GM10266 (cell line): ENCODE measurements at regions not wholly inside any gene's neighbourhood (a gene's known extent, or its start where the extent isn't known, plus 50 kb on each side); places are given as distances from the start of the nearest gene placed in this dataset.

Experiments used
- DNase-seq: peaks from one replicate; pipeline ENCODE4 v3.0.0; 2012; ENCODE audit errors: extremely low spot score
- TF ChIP-seq, protein P1 (sequence below): IDR thresholded peaks from 2 replicates; pipeline ENCODE4 v1.5.1; 2012; ENCODE audit warnings: mild to moderate bottlenecking, low read depth; ENCODE audit not compliant: control insufficient read depth, insufficient read depth; ENCODE audit errors: missing control alignments

DNA sequence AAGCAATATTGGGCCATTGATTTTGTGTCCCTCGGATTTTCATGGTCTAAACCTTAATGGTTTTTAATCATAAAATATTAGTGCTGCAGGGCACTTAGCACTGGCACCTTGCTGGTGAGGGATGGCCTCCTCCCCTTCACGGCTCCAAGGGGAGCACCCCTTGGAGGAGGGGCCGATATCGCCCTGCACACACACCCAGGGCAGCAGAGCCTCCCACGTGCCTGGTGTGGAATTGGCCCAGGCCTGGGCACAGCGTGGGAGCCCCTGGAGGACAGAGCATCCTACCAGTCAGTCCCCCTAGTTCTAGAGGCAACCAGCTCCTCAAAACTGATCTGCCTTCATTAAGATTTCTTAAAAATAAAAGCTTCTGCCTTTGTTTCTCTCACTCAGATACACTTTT lies 90.7 kb upstream of the CSF3R start:
- TF ChIP-seq, protein P1, sequence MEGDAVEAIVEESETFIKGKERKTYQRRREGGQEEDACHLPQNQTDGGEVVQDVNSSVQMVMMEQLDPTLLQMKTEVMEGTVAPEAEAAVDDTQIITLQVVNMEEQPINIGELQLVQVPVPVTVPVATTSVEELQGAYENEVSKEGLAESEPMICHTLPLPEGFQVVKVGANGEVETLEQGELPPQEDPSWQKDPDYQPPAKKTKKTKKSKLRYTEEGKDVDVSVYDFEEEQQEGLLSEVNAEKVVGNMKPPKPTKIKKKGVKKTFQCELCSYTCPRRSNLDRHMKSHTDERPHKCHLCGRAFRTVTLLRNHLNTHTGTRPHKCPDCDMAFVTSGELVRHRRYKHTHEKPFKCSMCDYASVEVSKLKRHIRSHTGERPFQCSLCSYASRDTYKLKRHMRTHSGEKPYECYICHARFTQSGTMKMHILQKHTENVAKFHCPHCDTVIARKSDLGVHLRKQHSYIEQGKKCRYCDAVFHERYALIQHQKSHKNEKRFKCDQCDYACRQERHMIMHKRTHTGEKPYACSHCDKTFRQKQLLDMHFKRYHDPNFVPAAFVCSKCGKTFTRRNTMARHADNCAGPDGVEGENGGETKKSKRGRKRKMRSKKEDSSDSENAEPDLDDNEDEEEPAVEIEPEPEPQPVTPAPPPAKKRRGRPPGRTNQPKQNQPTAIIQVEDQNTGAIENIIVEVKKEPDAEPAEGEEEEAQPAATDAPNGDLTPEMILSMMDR = no peak
- DNase-seq = no peak

DNA sequence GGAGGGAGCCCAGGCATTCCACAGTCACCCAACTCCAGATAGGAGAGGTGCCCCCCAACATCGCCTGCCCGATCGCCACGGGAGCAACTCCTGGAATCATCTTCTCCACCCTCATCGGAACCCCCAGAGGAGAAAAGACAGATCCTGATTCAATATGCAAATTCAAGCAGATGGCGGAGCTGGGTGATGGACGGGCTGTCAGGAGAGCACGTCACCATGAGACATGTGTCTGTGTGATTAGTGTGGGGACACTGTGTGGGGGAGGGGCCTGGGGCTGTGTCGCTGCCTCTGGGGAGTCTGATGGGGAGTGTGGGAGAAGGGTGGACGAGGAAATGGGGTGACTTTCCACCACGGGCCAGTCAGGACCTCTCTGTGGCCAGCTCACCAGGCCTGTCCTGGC lies 90.2 kb upstream of the CSF3R start:
- DNase-seq = no peak
- TF ChIP-seq, protein P1 = no peak

DNA sequence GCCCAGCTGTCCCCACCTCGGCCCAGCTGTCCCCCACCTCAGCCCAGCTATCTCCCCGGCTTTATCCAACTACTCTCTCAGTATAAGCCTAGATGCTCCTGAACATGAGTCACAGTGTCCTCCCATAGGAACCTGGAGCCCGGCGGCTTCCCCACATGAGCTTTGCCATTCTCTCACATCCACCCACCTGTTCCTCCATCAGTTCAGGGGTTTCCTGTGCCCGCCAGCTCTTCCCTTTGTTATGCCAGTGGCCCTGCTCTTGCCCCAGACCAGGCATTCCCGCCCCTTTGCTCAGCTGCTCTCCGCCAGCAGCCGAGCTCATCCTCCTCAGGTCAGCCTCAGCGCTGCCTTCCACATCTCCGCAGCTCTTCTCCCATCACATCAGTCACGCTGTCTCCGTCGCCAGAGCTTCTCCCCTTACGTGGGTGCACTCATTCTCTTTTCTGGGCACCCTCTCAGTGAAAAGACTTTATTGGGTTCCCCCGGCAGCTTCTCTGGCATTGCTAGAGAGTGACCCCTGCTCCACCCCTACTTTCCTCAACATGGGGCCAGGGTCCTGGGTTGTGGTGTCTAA lies 89.5 kb upstream of the CSF3R start:
- TF ChIP-seq, protein P1 = no peak
- no peak for DNase-seq

DNA sequence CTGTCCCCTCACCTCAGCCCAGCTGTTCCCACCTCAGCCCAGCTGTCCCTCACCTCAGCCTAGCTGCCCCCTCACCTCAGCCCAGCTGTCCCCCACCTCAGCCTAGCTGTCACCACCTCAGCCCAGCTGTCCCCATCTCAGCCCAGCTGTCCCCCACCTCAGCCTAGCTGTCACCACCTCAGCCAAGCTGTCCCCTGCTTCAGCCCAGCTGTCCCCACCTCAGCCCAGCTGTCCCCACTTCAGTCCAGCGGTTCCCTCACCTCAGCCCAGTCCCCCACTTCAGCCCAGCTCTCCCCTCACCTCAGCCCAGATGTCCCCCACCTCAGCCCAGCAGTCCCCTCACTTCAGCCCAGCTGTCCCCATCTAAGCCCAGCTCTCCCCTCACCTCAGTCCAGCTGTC lies 88.4 kb upstream of the CSF3R start:
- TF ChIP-seq, protein P1 = no peak
- DNase-seq = no peak

DNA sequence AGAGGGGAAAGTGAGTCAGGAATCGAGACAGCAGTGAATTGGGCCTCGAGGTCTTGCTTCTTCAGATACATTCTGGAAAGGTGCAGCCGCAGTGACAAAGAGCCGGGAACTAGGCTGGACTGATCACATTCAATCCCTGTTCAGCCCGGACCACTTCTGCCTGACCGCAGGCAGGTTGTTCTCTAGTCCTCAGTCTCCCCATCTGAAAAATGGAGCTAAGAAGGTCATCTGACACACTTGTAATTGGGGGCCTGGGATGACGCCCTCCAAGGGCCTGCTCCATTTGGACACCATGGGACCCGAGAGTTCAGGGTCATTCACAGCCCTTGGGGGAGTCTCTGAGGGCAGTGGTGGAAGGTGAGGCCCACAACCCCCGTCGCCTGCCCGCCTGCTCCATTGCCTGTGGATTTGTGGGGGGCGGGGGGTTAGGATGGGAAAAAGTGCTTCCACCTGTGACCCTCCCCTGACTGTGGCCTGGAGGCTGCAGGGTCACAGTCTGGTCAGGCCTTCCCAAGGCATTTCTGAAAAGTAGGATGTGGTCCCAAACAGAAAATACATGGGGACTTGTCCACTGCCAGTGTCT lies 87.9 kb upstream of the CSF3R start:
- DNase-seq = no peak
- TF ChIP-seq, protein P1 = no peak

DNA sequence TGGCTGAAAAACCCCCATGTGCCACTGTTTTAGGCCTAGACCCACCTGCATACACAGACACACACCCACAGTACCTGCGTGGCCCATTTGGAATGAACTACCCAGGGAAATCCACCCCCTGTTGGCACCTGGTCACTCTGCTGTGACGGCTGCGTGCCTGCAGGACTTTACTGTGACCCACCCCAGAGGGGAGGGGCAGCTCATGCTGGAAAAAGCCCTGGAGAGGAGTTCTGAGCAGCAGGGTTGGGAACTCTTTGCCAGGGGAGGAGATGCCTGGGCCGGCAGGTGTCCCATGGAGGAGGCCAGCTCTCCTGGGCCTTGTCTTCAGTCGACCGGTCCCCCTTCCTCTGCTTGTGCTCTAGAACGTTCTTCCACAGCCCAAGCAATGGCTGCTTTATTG lies 87.3 kb upstream of the CSF3R start:
- TF ChIP-seq, protein P1 = no peak
- no peak for DNase-seq

DNA sequence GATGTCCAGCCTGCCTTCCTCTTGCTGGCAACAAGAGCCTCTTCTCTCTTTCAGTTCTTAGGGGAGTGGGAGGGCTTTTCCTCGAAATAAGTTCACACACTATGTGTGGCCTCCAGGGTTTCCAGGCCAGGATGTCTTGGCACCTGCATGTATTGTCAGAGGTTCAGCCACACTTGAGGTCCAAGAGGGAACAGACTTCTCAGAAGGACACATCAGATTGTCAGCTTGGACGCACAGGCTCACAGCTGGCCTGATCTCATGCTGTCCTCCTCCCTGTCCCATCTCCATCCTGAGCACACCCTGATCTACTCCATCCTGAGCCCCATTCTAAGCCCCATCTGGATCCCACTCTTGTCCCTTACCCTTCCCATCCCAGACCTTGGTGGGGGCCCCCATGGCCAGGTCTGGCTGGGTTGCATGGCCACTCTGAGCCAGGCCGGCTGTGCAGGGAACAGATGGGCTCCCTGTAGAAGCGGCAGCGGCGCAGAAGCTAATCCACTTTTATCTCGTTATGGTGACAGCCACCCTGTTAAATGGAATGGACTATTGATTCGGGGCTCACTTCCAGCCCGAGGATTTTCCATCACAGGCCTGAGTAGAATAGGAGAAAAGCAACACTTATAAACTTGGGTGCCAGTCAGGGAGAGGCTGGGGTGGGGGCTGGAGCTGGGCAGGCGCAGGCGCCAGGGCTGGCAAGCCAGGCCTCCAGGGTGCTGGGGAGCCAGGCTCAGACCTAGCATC lies 85.1 kb upstream of the CSF3R start:
- DNase-seq = no peak
- TF ChIP-seq, protein P1 = no peak
